Stimulated activated CD4-positive, alpha-beta T cell treated with anti-CD3 and anti-CD28 coated beads, Interleukin-1b, Interleukin-23, amount 100 ng/mL, for 24 hours (primary cell): ENCODE measurements at regions not wholly inside any gene's neighbourhood (a gene's known extent, or its start where the extent isn't known, plus 50 kb on each side); places are given as distances from the start of the nearest gene placed in this dataset.
"Not testable (repeated sequence)": the region's sequence is repeated elsewhere in the genome, so short reads cannot be mapped to it uniquely, and the experiment has no call there.

Experiments used
- DNase-seq, 4 experiments: peaks; one replicate each; pipeline ENCODE4 v3.0.0-alpha.2; 2020; ENCODE audit warnings: low read depth in 4 of 4, low spot score in 1 of 4

GRCh38 chr9:22217254-22217653, 208.1 kb upstream of the CDKN2B start:
- no peak for DNase-seq

- not testable (repeated sequence) for DNase-seq
These were observed 216.8 kb upstream of the CDKN2B start for GRCh38 chr9:22225856-22226255.

- no peak for DNase-seq
These were observed 218.6 kb upstream of the DMRTA1 start for GRCh38 chr9:22227986-22228385.

- DNase-seq, result no peak
These were observed 218.1 kb upstream of the DMRTA1 start for GRCh38 chr9:22228542-22228941.

- no peak for DNase-seq
These were observed 217.6 kb upstream of the DMRTA1 start for GRCh38 chr9:22229069-22229468.

- DNase-seq, result not testable (repeated sequence)
These were observed 215.3 kb upstream of the DMRTA1 start for GRCh38 chr9:22231309-22231708.

GRCh38 chr9:22232971-22233370, 213.7 kb upstream of the DMRTA1 start:
- DNase-seq, result no peak

- DNase-seq, result no peak
These were observed 208.9 kb upstream of the DMRTA1 start for GRCh38 chr9:22237497-22238363.

- no peak for DNase-seq
These were observed 207.6 kb upstream of the DMRTA1 start for GRCh38 chr9:22238809-22239684.

GRCh38 chr9:22240619-22241018, 206.0 kb upstream of the DMRTA1 start:
- no peak for DNase-seq

- DNase-seq, result no peak
These were observed 205.6 kb upstream of the DMRTA1 start for GRCh38 chr9:22241024-22241423.

- no peak for DNase-seq
These were observed 205.0 kb upstream of the DMRTA1 start for GRCh38 chr9:22241611-22242010.

- no peak for DNase-seq
These were observed 202.2 kb upstream of the DMRTA1 start for GRCh38 chr9:22244139-22245011.

- no peak for DNase-seq
These were observed 191.3 kb upstream of the DMRTA1 start for GRCh38 chr9:22255337-22255736.

- DNase-seq, result no peak
These were observed 190.2 kb upstream of the DMRTA1 start for GRCh38 chr9:22256381-22256780.

GRCh38 chr9:22257026-22257816, 189.4 kb upstream of the DMRTA1 start:
- no peak for DNase-seq

- no peak for DNase-seq
These were observed 181.6 kb upstream of the DMRTA1 start for GRCh38 chr9:22265038-22265437.

- no peak for DNase-seq
These were observed 181.1 kb upstream of the DMRTA1 start for GRCh38 chr9:22265534-22265933.

GRCh38 chr9:22274477-22274876, 172.1 kb upstream of the DMRTA1 start:
- DNase-seq, result no peak

- DNase-seq, result no peak
These were observed 168.2 kb upstream of the DMRTA1 start for GRCh38 chr9:22278426-22278825.
